ENCODE measurements at regions not wholly inside any gene's neighbourhood (a gene's known extent, or its start where the extent isn't known, plus 50 kb on each side); places are given as distances from the start of the nearest gene placed in this dataset.

- TF ChIP-seq CTCF (IDR thresholded peaks at IDR 0.05; ENCODE audit: extremely low read depth in 1 of 2, insufficient read depth in 1 of 2, low read depth in 1 of 2, low read length in 2 of 2) (no peak), POLR2A (IDR thresholded peaks at IDR 0.05; ENCODE audit: low read depth, low read length) (no peak), MAX (IDR thresholded peaks at IDR 0.05; ENCODE audit: insufficient read depth, insufficient read length) (no peak), FOS (IDR thresholded peaks at IDR 0.05; ENCODE audit: borderline replicate concordance, insufficient read depth, low read length) (no peak), EZH2 (IDR thresholded peaks at IDR 0.05; ENCODE audit: borderline replicate concordance, low read depth, low read length, severe bottlenecking) (no peak), MYC (IDR thresholded peaks at IDR 0.05; ENCODE audit: low read depth, low read length) (no peak), POLR2AphosphoS5 (IDR thresholded peaks at IDR 0.05; ENCODE audit: insufficient read depth, low read depth, low read length) (no peak), JUN (IDR thresholded peaks at IDR 0.05; ENCODE audit: borderline replicate concordance, insufficient read depth, insufficient read length, low read depth) (no peak)
Measured at GRCh38 chr15:92848464-92848851, 51.7 kb upstream of the CHD2 start.
